Astrocyte of the hippocampus (primary cell): ENCODE measurements at regions not wholly inside any gene's neighbourhood (a gene's known extent, or its start where the extent isn't known, plus 50 kb on each side); places are given as distances from the start of the nearest gene placed in this dataset.
"Not testable (repeated sequence)": the region's sequence is repeated elsewhere in the genome, so short reads cannot be mapped to it uniquely, and the experiment has no call there.

Experiments
- DNase-seq: peaks from one replicate; pipeline ENCODE4 v3.0.0; 2011; ENCODE audit warnings: low read depth, low spot score

- no peak for DNase-seq
These were observed 647.6 kb downstream of the TNS3 start for GRCh38 chr7:46934198-46934825.

GRCh38 chr7:46933596-46933995 lies 648.3 kb downstream of the TNS3 start:
- DNase-seq = no peak

GRCh38 chr7:46932676-46933424 lies 649.1 kb downstream of the TNS3 start:
- DNase-seq = peak; percentile 60

GRCh38 chr7:46932306-46932675 lies 649.6 kb downstream of the TNS3 start:
- DNase-seq = no peak

GRCh38 chr7:46930366-46930765 lies 651.5 kb downstream of the TNS3 start:
- peak; percentile 86 for DNase-seq

- no peak for DNase-seq
These were observed 652.6 kb downstream of the TNS3 start for GRCh38 chr7:46929359-46929758.

GRCh38 chr7:46928719-46929118 lies 653.2 kb downstream of the TNS3 start:
- no peak for DNase-seq

- no peak for DNase-seq
These were observed 654.6 kb downstream of the TNS3 start for GRCh38 chr7:46927131-46927810.

- DNase-seq = no peak
These were observed 665.3 kb downstream of the TNS3 start for GRCh38 chr7:46916581-46916980.

GRCh38 chr7:46912692-46913091 lies 669.2 kb downstream of the TNS3 start:
- DNase-seq = no peak

- DNase-seq = peak; percentile 68
These were observed 672.3 kb downstream of the TNS3 start for GRCh38 chr7:46909601-46910051.

GRCh38 chr7:46908770-46909169 lies 673.1 kb downstream of the TNS3 start:
- peak; percentile 79 for DNase-seq

GRCh38 chr7:46904523-46904922 lies 677.4 kb downstream of the TNS3 start:
- DNase-seq = not testable (repeated sequence)

- DNase-seq = no peak
These were observed 679.4 kb downstream of the TNS3 start for GRCh38 chr7:46902463-46902862.

GRCh38 chr7:46900312-46901263 lies 681.3 kb downstream of the TNS3 start:
- no peak for DNase-seq

GRCh38 chr7:46897381-46897780 lies 684.5 kb downstream of the TNS3 start:
- no peak for DNase-seq

GRCh38 chr7:46886669-46887374 lies 695.1 kb downstream of the TNS3 start:
- no peak for DNase-seq

GRCh38 chr7:46885167-46885566 lies 696.7 kb downstream of the TNS3 start:
- no peak for DNase-seq

GRCh38 chr7:46881507-46882127 lies 700.3 kb downstream of the TNS3 start:
- DNase-seq = no peak

- DNase-seq = no peak
These were observed 701.3 kb downstream of the TNS3 start for GRCh38 chr7:46880508-46881196.
